B cell (primary cell): ENCODE measurements at regions not wholly inside any gene's neighbourhood (a gene's known extent, or its start where the extent isn't known, plus 50 kb on each side); places are given as distances from the start of the nearest gene placed in this dataset.

Experiments used
- ATAC-seq: fragments of 200-7000 bp; cut with Tn5 transposase; one replicate; pipeline ENCODE4 v1.10.0; 2021; ENCODE audit warnings: low read depth, mild to moderate bottlenecking, moderate number of reproducible peaks, moderate library complexity
- CTCF ChIA-PET: fragments of 350-600 bp; sonication (Branson Sonifier 250); formaldehyde crosslinking; loops from one replicate; lab custom pipeline; 2021; ENCODE audit warnings: antibody characterized with exemption, inconsistent platforms; lab: Charles Lee
- POLR2A ChIA-PET: fragments of 350-600 bp; sonication (Branson Sonifier 250); formaldehyde crosslinking; loops from one replicate; lab custom pipeline; 2021; ENCODE audit warnings: antibody characterized with exemption; lab: Charles Lee
- DNase-seq: peaks from one replicate; pipeline ENCODE4 v3.0.0; 2013
- H2AFZ ChIP-seq: 2 replicates; pipeline ENCODE4 v1.6.1; 2012; ENCODE audit warnings: mild to moderate bottlenecking, low read depth, low read length; ENCODE audit not compliant: insufficient read depth, poor library complexity, severe bottlenecking
- H3K27ac ChIP-seq, 2 donors: 1 replicate in 1 of 2; 2 replicates in 1 of 2; pipeline ENCODE4 v1.5.1; 2012 to 2013; ENCODE audit warnings: low read length in 2 of 2, mild to moderate bottlenecking in 2 of 2, moderate library complexity in 1 of 2
- H3K27me3 ChIP-seq, 4 experiments: fragments of 200-600 bp in 1 of 4; sonication (generic) in 1 of 4; replicated peaks in 1 of 4; 1 replicate in 2 of 4; 2 replicates in 2 of 4; pipeline versions ENCODE4 v1.6.1 to v1.7.0; 2013 to 2016; ENCODE audit warnings: low read length in 3 of 4, mild to moderate bottlenecking in 2 of 4, mixed read lengths in 1 of 4, moderate library complexity in 1 of 4; ENCODE audit not compliant: insufficient read depth in 4 of 4, control insufficient read depth in 3 of 4; ENCODE audit errors: control extremely low read depth in 1 of 4
- H3K36me3 ChIP-seq, 2 experiments: replicated peaks in 1 of 2; 1 replicate in 1 of 2; 2 replicates in 1 of 2; pipeline versions ENCODE4 v1.6.1 to v1.7.1; 2013; ENCODE audit warnings: low read length in 1 of 2; ENCODE audit not compliant: insufficient read depth in 2 of 2, control insufficient read depth in 1 of 2; ENCODE audit errors: control extremely low read depth in 1 of 2, extremely low read depth in 1 of 2
- H3K4me1 ChIP-seq, 2 donors: fragments of 200-600 bp in 1 of 2; sonication (generic) in 1 of 2; 1 replicate in 1 of 2; 2 replicates in 1 of 2; pipeline versions ENCODE4 v1.5.1 to v1.6.1; 2013 to 2017; ENCODE audit warnings: low read length in 2 of 2; ENCODE audit not compliant: control insufficient read depth in 2 of 2, insufficient read depth in 2 of 2
- H3K4me2 ChIP-seq: replicated peaks from 2 replicates; pipeline ENCODE3; 2012; ENCODE audit warnings: mild to moderate bottlenecking, low read depth, low read length; ENCODE audit not compliant: poor library complexity, severe bottlenecking
- H3K4me3 ChIP-seq, 5 experiments: fragments of 200-600 bp in 1 of 5; sonication (generic) in 1 of 5; 1 replicate in 3 of 5; 2 replicates in 2 of 5; pipeline versions ENCODE4 v1.5.1 to v1.7.0; 2011 to 2016; ENCODE audit warnings: low read length in 4 of 5, mild to moderate bottlenecking in 4 of 5, low read depth in 2 of 5, control low read depth in 1 of 5, moderate library complexity in 1 of 5; ENCODE audit not compliant: insufficient read depth in 1 of 5; ENCODE audit errors: control extremely low read depth in 1 of 5, extremely low read depth in 1 of 5
- H3K79me2 ChIP-seq: fragments of 200-600 bp; sonication (generic); one replicate; pipeline ENCODE4 v1.6.0; 2016; ENCODE audit warnings: low read length; ENCODE audit not compliant: control insufficient read depth, insufficient read depth
- H3K9ac ChIP-seq: fragments of 200-600 bp; sonication (generic); 2 replicates; pipeline ENCODE4 v1.6.1; 2017; ENCODE audit warnings: mild to moderate bottlenecking, low read length, moderate library complexity
- H3K9me3 ChIP-seq, 3 donors: one replicate each; pipeline versions ENCODE4 v1.6.1 to v1.7.1; 2013; ENCODE audit warnings: low read length in 2 of 3; ENCODE audit not compliant: control insufficient read depth in 2 of 3, insufficient read depth in 1 of 3; ENCODE audit errors: control extremely low read depth in 1 of 3
- H4K20me1 ChIP-seq: 2 replicates; pipeline ENCODE4 v1.6.0; 2012; ENCODE audit warnings: mild to moderate bottlenecking, low read length; ENCODE audit not compliant: insufficient read depth, control insufficient read depth, poor library complexity, severe bottlenecking
- H3K27ac Mint-ChIP-seq: one replicate; pipeline ENCODE4 v1.8.0; 2021; ENCODE audit warnings: mixed read lengths
- H3K27me3 Mint-ChIP-seq: one replicate; pipeline ENCODE4 v1.8.0; 2021; ENCODE audit warnings: mixed read lengths
- H3K4me1 Mint-ChIP-seq: one replicate; pipeline ENCODE4 v1.8.0; 2021; ENCODE audit warnings: mixed read lengths
- H3K4me3 Mint-ChIP-seq: one replicate; pipeline ENCODE4 v1.8.0; 2021; ENCODE audit warnings: mixed read lengths
- H3K9me3 Mint-ChIP-seq: one replicate; pipeline ENCODE4 v1.8.0; 2022; ENCODE audit warnings: mixed read lengths; ENCODE audit not compliant: insufficient read depth
- EZH2 ChIP-seq: IDR thresholded peaks from 2 replicates; pipeline ENCODE4 v1.6.1; 2012; ENCODE audit warnings: borderline replicate concordance, low read depth, mild to moderate bottlenecking, moderate library complexity, low read length; ENCODE audit not compliant: insufficient read depth, poor library complexity, severe bottlenecking
- WGBS: methylation state at CpG from one replicate; pipeline ENCODE4 v1.1.5; 2013; ENCODE audit warnings: missing lambda C conversion rate; ENCODE audit not compliant: insufficient coverage; 5-methylcytosine and 5-hydroxymethylcytosine counted together
- intact Hi-C: fragments of 100-400 bp; cut with micrococcal nuclease; formaldehyde crosslinking; loops from one replicate; pipeline ENCODE4 v1.10.0; 2022
- TF ChIP-seq, protein P1 (sequence below): fragments of 200-600 bp; IDR thresholded peaks from one replicate; pipeline ENCODE4 v1.8.0; 2022; ENCODE audit warnings: antibody characterized with exemption, mild to moderate bottlenecking

DNA sequence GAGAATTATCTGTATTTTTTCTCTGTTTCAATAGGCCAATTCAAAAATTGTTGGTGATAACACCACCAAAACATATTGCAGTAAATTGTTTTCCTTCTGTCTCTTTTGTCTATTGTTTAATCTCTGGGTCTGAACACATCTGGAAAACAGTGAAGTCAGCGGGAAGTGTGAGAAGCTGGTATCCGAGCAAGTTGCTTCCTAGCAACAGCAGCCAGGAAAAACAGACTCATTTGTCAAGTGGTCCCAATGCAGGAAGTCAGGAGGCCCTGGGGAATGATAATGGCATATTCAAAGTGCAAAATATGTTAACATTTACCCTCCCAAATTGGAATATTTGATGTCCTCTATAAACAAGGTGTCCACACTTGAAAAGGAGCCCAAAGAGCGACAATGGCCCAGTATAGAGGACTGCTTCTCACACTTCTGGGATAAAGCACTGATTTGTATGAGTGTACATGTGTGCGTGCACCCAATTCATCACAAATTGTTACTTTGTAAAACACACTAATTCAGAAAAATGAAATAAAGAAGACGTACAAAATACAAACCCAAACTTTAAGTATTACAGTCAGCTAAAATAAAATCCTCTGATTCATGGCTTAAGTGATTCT is 515.0 kb downstream of the TBC1D4 start:
- no peaks in the 10 kb centered on the region for H3K79me2 ChIP-seq
- intact Hi-C loops: no loop called here

DNA sequence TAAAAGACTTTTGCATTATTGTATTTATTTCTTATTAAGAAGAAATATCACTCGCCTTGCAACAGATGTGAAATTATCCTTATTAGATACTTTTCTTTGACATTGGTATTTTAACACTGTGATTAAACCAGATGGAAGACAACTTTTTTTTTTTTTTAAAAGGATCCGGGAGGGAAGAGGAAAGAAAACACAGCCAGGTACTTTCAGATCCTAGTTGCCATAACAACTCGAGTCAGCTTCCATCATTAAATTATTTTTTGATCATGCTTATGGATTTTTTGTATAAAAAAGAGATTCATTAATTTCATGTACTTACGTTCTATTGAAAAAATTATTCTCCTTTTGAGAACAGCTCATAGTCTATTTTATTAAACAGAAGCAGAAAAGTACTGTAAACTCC is 515.7 kb downstream of the TBC1D4 start:
- Histone ChIP-seq H3K4me3 (no peak overlapping the region), H3K36me3 (no peaks in the 10 kb centered on the region), H3K4me2 (no peak overlapping the region), H3K9me3 (peaks cover 0 to 1% (median 0%) of the 10 kb centered on the region in 3 donors), H3K9ac (no peak overlapping the region), H3K27me3 (no peaks in the 10 kb centered on the region), H3K27ac (no peak overlapping the region), H2AFZ (no peak overlapping the region), H3K79me2 (no peaks in the 10 kb centered on the region), H4K20me1 (no peaks in the 10 kb centered on the region), H3K4me1 (no peaks in the 10 kb centered on the region)
- peaks cover 4% of the 10 kb centered on the region for H3K9me3 Mint-ChIP-seq
- WGBS: no CpG with 5 or more reads among the region's 4 CpGs
- DNase-seq (no peak), ATAC-seq (no peak)
- intact Hi-C loops: no loop called here
- CTCF ChIA-PET: no interaction called here
- POLR2A ChIA-PET: no interaction called here
- TF ChIP-seq EZH2: no peak
- TF ChIP-seq, protein P1, sequence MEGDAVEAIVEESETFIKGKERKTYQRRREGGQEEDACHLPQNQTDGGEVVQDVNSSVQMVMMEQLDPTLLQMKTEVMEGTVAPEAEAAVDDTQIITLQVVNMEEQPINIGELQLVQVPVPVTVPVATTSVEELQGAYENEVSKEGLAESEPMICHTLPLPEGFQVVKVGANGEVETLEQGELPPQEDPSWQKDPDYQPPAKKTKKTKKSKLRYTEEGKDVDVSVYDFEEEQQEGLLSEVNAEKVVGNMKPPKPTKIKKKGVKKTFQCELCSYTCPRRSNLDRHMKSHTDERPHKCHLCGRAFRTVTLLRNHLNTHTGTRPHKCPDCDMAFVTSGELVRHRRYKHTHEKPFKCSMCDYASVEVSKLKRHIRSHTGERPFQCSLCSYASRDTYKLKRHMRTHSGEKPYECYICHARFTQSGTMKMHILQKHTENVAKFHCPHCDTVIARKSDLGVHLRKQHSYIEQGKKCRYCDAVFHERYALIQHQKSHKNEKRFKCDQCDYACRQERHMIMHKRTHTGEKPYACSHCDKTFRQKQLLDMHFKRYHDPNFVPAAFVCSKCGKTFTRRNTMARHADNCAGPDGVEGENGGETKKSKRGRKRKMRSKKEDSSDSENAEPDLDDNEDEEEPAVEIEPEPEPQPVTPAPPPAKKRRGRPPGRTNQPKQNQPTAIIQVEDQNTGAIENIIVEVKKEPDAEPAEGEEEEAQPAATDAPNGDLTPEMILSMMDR: no peak
- no peak overlapping the region for H3K27ac Mint-ChIP-seq
- no peak overlapping the region for H3K4me3 Mint-ChIP-seq
- H3K27me3 Mint-ChIP-seq: no peaks in the 10 kb centered on the region
- no peaks in the 10 kb centered on the region for H3K4me1 Mint-ChIP-seq

More for the DNA sequence above, 515.0 kb downstream of the TBC1D4 start:
- DNase-seq: no peak
- no peak for ATAC-seq
- Histone ChIP-seq H3K36me3 (no peaks in the 10 kb centered on the region), H3K27ac (no peak overlapping the region), H3K9me3 (peaks cover 0 to 1% (median 0%) of the 10 kb centered on the region in 3 donors), H2AFZ (no peak overlapping the region), H4K20me1 (no peaks in the 10 kb centered on the region), H3K4me1 (no peaks in the 10 kb centered on the region), H3K27me3 (no peaks in the 10 kb centered on the region), H3K4me3 (no peak overlapping the region), H3K9ac (no peak overlapping the region), H3K4me2 (no peak overlapping the region)
- H3K4me1 Mint-ChIP-seq: no peaks in the 10 kb centered on the region
- peaks cover 4% of the 10 kb centered on the region for H3K9me3 Mint-ChIP-seq
- 20% methylated on average over 2 of the region's 5 CpGs for WGBS
- no peak for TF ChIP-seq EZH2
- TF ChIP-seq, protein P1: no peak
- ChIA-PET POLR2A (no interaction called here), CTCF (no interaction called here)
- no peak overlapping the region for H3K27ac Mint-ChIP-seq
- no peaks in the 10 kb centered on the region for H3K27me3 Mint-ChIP-seq
- no peak overlapping the region for H3K4me3 Mint-ChIP-seq
